Activated CD8-positive, alpha-beta T cell treated with anti-CD3 and anti-CD28 coated beads, Interleukin-2, amount 10 ng/mL, durations not matched to agents 7 days and 5 days (primary cell): ENCODE measurements at regions not wholly inside any gene's neighbourhood (a gene's known extent, or its start where the extent isn't known, plus 50 kb on each side); places are given as distances from the start of the nearest gene placed in this dataset.

Source experiments
- ATAC-seq: fragments of 150-1000 bp; cut with Tn5 transposase; one replicate; pipeline ENCODE4 v1.10.0; 2021; ENCODE audit warnings: moderate library complexity
- CTCF ChIA-PET: fragments of 350-600 bp; sonication (Branson Sonifier 250); formaldehyde crosslinking; loops from one replicate; lab custom pipeline; 2021; ENCODE audit warnings: antibody characterized with exemption; lab: Charles Lee
- POLR2A ChIA-PET: fragments of 350-600 bp; sonication (Branson Sonifier 250); formaldehyde crosslinking; loops from one replicate; lab custom pipeline; 2021; ENCODE audit warnings: antibody characterized with exemption; lab: Charles Lee
- DNase-seq: peaks from one replicate; pipeline ENCODE4 v3.0.0-alpha.2; 2020
- H3K27ac Mint-ChIP-seq: one replicate; pipeline ENCODE4 v1.8.0; 2021; ENCODE audit warnings: mild to moderate bottlenecking, mixed read lengths
- H3K27me3 Mint-ChIP-seq: one replicate; pipeline ENCODE4 v1.8.0; 2021; ENCODE audit warnings: low read depth, mixed read lengths
- H3K36me3 Mint-ChIP-seq: one replicate; pipeline ENCODE4 v1.8.0; 2021; ENCODE audit warnings: low read depth, mixed read lengths
- H3K4me1 Mint-ChIP-seq: one replicate; pipeline ENCODE4 v1.8.0; 2021; ENCODE audit warnings: low read depth, mixed read lengths
- H3K4me3 Mint-ChIP-seq: one replicate; pipeline ENCODE4 v1.8.0; 2021; ENCODE audit warnings: mild to moderate bottlenecking, mixed read lengths
- H3K9me3 Mint-ChIP-seq: one replicate; pipeline ENCODE4 v1.8.0; 2022; ENCODE audit warnings: mixed read lengths; ENCODE audit not compliant: insufficient read depth

GRCh38 chr2:19231625-19232024, 126.8 kb downstream of the OSR1 start:
- H3K4me3 Mint-ChIP-seq: no peak overlapping the region
- no peaks in the 10 kb centered on the region for H3K9me3 Mint-ChIP-seq
- H3K4me1 Mint-ChIP-seq: no peaks in the 10 kb centered on the region
- ATAC-seq (no peak), DNase-seq (no peak)
- POLR2A ChIA-PET: no interaction called here
- no peak overlapping the region for H3K27ac Mint-ChIP-seq
- H3K36me3 Mint-ChIP-seq: no peaks in the 10 kb centered on the region
- CTCF ChIA-PET: no interaction called here
- H3K27me3 Mint-ChIP-seq: no peaks in the 10 kb centered on the region

- no peak for ATAC-seq
These were observed 127.8 kb downstream of the OSR1 start for GRCh38 chr2:19230626-19231025.

GRCh38 chr2:19228715-19229114, 129.7 kb downstream of the OSR1 start:
- no peak for ATAC-seq
- no peak overlapping the region for H3K4me3 Mint-ChIP-seq
- no peak overlapping the region for H3K27ac Mint-ChIP-seq
- ChIA-PET CTCF (no interaction called here), POLR2A (no interaction called here)
- H3K36me3 Mint-ChIP-seq: no peaks in the 10 kb centered on the region
- H3K9me3 Mint-ChIP-seq: no peaks in the 10 kb centered on the region
- no peak for DNase-seq
- no peaks in the 10 kb centered on the region for H3K4me1 Mint-ChIP-seq
- H3K27me3 Mint-ChIP-seq: no peaks in the 10 kb centered on the region

More at GRCh38 chr2:19230626-19231025, 127.8 kb downstream of the OSR1 start:
- no peaks in the 10 kb centered on the region for H3K4me1 Mint-ChIP-seq
- H3K27ac Mint-ChIP-seq: no peak overlapping the region
- ChIA-PET POLR2A (no interaction called here), CTCF (no interaction called here)
- no peaks in the 10 kb centered on the region for H3K27me3 Mint-ChIP-seq
- H3K36me3 Mint-ChIP-seq: no peaks in the 10 kb centered on the region
- DNase-seq: no peak
- no peak overlapping the region for H3K4me3 Mint-ChIP-seq
- no peaks in the 10 kb centered on the region for H3K9me3 Mint-ChIP-seq

GRCh38 chr2:19228181-19228593, 130.2 kb downstream of the OSR1 start:
- Mint-ChIP-seq H3K4me1 (no peaks in the 10 kb centered on the region), H3K27me3 (no peaks in the 10 kb centered on the region), H3K9me3 (no peaks in the 10 kb centered on the region), H3K4me3 (no peak overlapping the region), H3K27ac (no peak overlapping the region), H3K36me3 (no peaks in the 10 kb centered on the region)
- no peak for DNase-seq
- ATAC-seq: no peak
- CTCF ChIA-PET: no interaction called here
- POLR2A ChIA-PET: no interaction called here

GRCh38 chr2:19226871-19227270, 131.6 kb downstream of the OSR1 start:
- ATAC-seq (no peak), DNase-seq (no peak)
- ChIA-PET POLR2A (no interaction called here), CTCF (no interaction called here)
- Mint-ChIP-seq H3K27me3 (no peaks in the 10 kb centered on the region), H3K9me3 (no peaks in the 10 kb centered on the region), H3K4me1 (no peaks in the 10 kb centered on the region), H3K4me3 (no peak overlapping the region), H3K27ac (no peak overlapping the region), H3K36me3 (no peaks in the 10 kb centered on the region)

- ATAC-seq: no peak
- CTCF ChIA-PET: no interaction called here
- no peaks in the 10 kb centered on the region for H3K9me3 Mint-ChIP-seq
- H3K4me3 Mint-ChIP-seq: no peak overlapping the region
- no peak for DNase-seq
- H3K36me3 Mint-ChIP-seq: no peaks in the 10 kb centered on the region
- POLR2A ChIA-PET: no interaction called here
- H3K27me3 Mint-ChIP-seq: no peaks in the 10 kb centered on the region
- no peak overlapping the region for H3K27ac Mint-ChIP-seq
- H3K4me1 Mint-ChIP-seq: no peaks in the 10 kb centered on the region
These were observed 132.0 kb downstream of the OSR1 start for GRCh38 chr2:19226386-19226785.

- Mint-ChIP-seq H3K27me3 (no peaks in the 10 kb centered on the region), H3K36me3 (no peaks in the 10 kb centered on the region), H3K27ac (no peak overlapping the region), H3K9me3 (no peaks in the 10 kb centered on the region), H3K4me3 (no peak overlapping the region), H3K4me1 (no peaks in the 10 kb centered on the region)
- ChIA-PET POLR2A (no interaction called here), CTCF (no interaction called here)
- no peak for DNase-seq
- ATAC-seq: no peak
These were observed 132.5 kb downstream of the OSR1 start for GRCh38 chr2:19225931-19226330.

GRCh38 chr2:19225126-19225525, 133.3 kb downstream of the OSR1 start:
- DNase-seq (no peak), ATAC-seq (no peak)
- POLR2A ChIA-PET: no interaction called here
- Mint-ChIP-seq H3K36me3 (no peaks in the 10 kb centered on the region), H3K4me1 (no peaks in the 10 kb centered on the region), H3K27ac (no peak overlapping the region), H3K4me3 (no peak overlapping the region), H3K9me3 (no peaks in the 10 kb centered on the region), H3K27me3 (no peaks in the 10 kb centered on the region)
- CTCF ChIA-PET: no interaction called here

GRCh38 chr2:19224486-19224885, 133.9 kb downstream of the OSR1 start:
- Mint-ChIP-seq H3K36me3 (no peaks in the 10 kb centered on the region), H3K27ac (no peak overlapping the region), H3K9me3 (no peaks in the 10 kb centered on the region), H3K4me3 (no peak overlapping the region), H3K4me1 (no peaks in the 10 kb centered on the region), H3K27me3 (no peaks in the 10 kb centered on the region)
- DNase-seq: no peak
- ATAC-seq: no peak
- ChIA-PET POLR2A (no interaction called here), CTCF (no interaction called here)

GRCh38 chr2:19224011-19224410, 134.4 kb downstream of the OSR1 start:
- Mint-ChIP-seq H3K9me3 (no peaks in the 10 kb centered on the region), H3K27me3 (no peaks in the 10 kb centered on the region), H3K27ac (no peak overlapping the region), H3K4me3 (no peak overlapping the region), H3K36me3 (no peaks in the 10 kb centered on the region), H3K4me1 (no peaks in the 10 kb centered on the region)
- DNase-seq: no peak
- ChIA-PET POLR2A (no interaction called here), CTCF (no interaction called here)
- no peak for ATAC-seq

GRCh38 chr2:19219060-19219459, 139.4 kb downstream of the OSR1 start:
- ATAC-seq (no peak), DNase-seq (no peak)
- Mint-ChIP-seq H3K27ac (no peak overlapping the region), H3K9me3 (no peaks in the 10 kb centered on the region), H3K4me3 (no peak overlapping the region), H3K4me1 (no peaks in the 10 kb centered on the region), H3K27me3 (no peaks in the 10 kb centered on the region), H3K36me3 (no peaks in the 10 kb centered on the region)
- CTCF ChIA-PET: no interaction called here
- POLR2A ChIA-PET: no interaction called here

- H3K9me3 Mint-ChIP-seq: no peaks in the 10 kb centered on the region
- H3K4me3 Mint-ChIP-seq: no peak overlapping the region
- no peaks in the 10 kb centered on the region for H3K36me3 Mint-ChIP-seq
- no peaks in the 10 kb centered on the region for H3K27me3 Mint-ChIP-seq
- ChIA-PET POLR2A (no interaction called here), CTCF (no interaction called here)
- DNase-seq (no peak), ATAC-seq (no peak)
- no peak overlapping the region for H3K27ac Mint-ChIP-seq
- no peaks in the 10 kb centered on the region for H3K4me1 Mint-ChIP-seq
These were observed 140.3 kb downstream of the OSR1 start for GRCh38 chr2:19218166-19218565.
